ENCODE measurements at regions not wholly inside any gene's neighbourhood (a gene's known extent, or its start where the extent isn't known, plus 50 kb on each side); places are given as distances from the start of the nearest gene placed in this dataset.
"Not testable (repeated sequence)": the region's sequence is repeated elsewhere in the genome, so short reads cannot be mapped to it uniquely, and the experiment has no call there.

- no peak for ATAC-seq
- Histone ChIP-seq H3K27ac (no peak overlapping the region), H3K4me3 (no peak overlapping the region), H3K9me3 (peaks cover 0 to 37% (median 0%) of the 10 kb centered on the region in 3 donors), H3K4me1 (no peaks in the 10 kb centered on the region), H3K27me3 (no peaks in the 10 kb centered on the region), H3K36me3 (no peaks in the 10 kb centered on the region)
- 93 to 100% methylated on average over 2 to 3 of the region's 3 CpGs for WGBS, 2 donors (ENCODE audit: low coverage in 1 of 2)
- TF ChIP-seq POLR2AphosphoS5 (IDR thresholded peaks at IDR 0.05) (no peak), POLR2A (IDR thresholded peaks at IDR 0.05) (no peak), CTCF (IDR thresholded peaks at IDR 0.05) (no peak), EP300 (IDR thresholded peaks at IDR 0.05) (no peak)
Measured at GRCh38 chr4:85030156-85030555, 63.7 kb upstream of the WDFY3 start.

GRCh38 chr4:85033838-85034237, 67.3 kb upstream of the WDFY3 start:
- H3K9me3 ChIP-seq = peaks cover 0 to 35% (median 0%) of the 10 kb centered on the region in 3 donors
- H3K27me3 ChIP-seq, H3K4me1 ChIP-seq, H3K36me3 ChIP-seq, H3K4me3 ChIP-seq, ATAC-seq, H3K27ac ChIP-seq: not testable (repeated sequence)
- 87 to 97% methylated on average over 6 of the region's 6 CpGs for WGBS, 2 donors (ENCODE audit: low coverage in 1 of 2)

DNA sequence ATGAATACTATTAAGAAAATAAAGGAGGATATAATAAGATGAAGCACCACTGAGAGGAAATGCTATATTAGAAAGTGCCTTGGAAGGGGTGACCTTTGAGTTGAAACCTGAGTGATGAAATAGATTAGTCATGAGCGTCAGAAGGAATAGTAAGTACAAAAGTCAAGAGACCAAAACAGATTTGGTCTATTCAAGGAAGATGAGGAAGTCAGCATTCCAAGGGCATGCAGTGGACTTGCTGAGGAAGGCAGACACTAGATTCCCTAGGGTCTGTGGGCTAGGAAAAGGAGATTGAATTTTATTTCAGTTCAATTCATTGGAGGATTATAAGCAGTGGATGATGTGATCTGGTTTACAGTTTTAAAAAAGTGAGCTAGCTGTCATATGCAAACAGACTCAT, 73.0 kb upstream of the WDFY3 start:
- TF ChIP-seq POLR2A (IDR thresholded peaks at IDR 0.05) (no peak), POLR2AphosphoS5 (IDR thresholded peaks at IDR 0.05) (no peak)

GRCh38 chr4:85043812-85044496, 77.5 kb upstream of the WDFY3 start:
- not testable (repeated sequence) for H3K4me3 ChIP-seq, H3K27me3 ChIP-seq, H3K4me1 ChIP-seq, H3K36me3 ChIP-seq, ATAC-seq, H3K27ac ChIP-seq
- peaks cover 0 to 34% (median 0%) of the 10 kb centered on the region in 3 donors for H3K9me3 ChIP-seq
- WGBS, 2 donors (ENCODE audit: low coverage in 1 of 2) = no CpG with 5 or more reads among the region's 6 CpGs

More for the DNA sequence above, 73.0 kb upstream of the WDFY3 start:
- Histone ChIP-seq H3K27ac (no peak overlapping the region), H3K27me3 (no peaks in the 10 kb centered on the region), H3K4me1 (no peaks in the 10 kb centered on the region), H3K36me3 (no peaks in the 10 kb centered on the region), H3K9me3 (peaks cover 0 to 11% (median 0%) of the 10 kb centered on the region in 3 donors), H3K4me3 (no peak overlapping the region)
- 68 to 80% methylated on average over 1 of the region's 1 CpG for WGBS, 2 donors (ENCODE audit: low coverage in 1 of 2)
- no peak for ATAC-seq

- no peak overlapping the region for H3K27ac ChIP-seq
- no peak overlapping the region for H3K4me3 ChIP-seq
- WGBS, 2 donors (ENCODE audit: low coverage in 1 of 2) = 33 to 67% methylated on average over 1 of the region's 1 CpG
- no peak for ATAC-seq
- H3K36me3 ChIP-seq = no peaks in the 10 kb centered on the region
- peaks cover 0 to 28% (median 0%) of the 10 kb centered on the region in 3 donors for H3K9me3 ChIP-seq
- no peaks in the 10 kb centered on the region for H3K27me3 ChIP-seq
- TF ChIP-seq POLR2AphosphoS5 (IDR thresholded peaks at IDR 0.05) = no peak
- TF ChIP-seq EP300 (IDR thresholded peaks at IDR 0.05) = no peak
- TF ChIP-seq CTCF (IDR thresholded peaks at IDR 0.05) = no peak
- TF ChIP-seq POLR2A (IDR thresholded peaks at IDR 0.05) = no peak
- no peaks in the 10 kb centered on the region for H3K4me1 ChIP-seq
Measured at GRCh38 chr4:85050736-85051135, 84.2 kb upstream of the WDFY3 start.

DNA sequence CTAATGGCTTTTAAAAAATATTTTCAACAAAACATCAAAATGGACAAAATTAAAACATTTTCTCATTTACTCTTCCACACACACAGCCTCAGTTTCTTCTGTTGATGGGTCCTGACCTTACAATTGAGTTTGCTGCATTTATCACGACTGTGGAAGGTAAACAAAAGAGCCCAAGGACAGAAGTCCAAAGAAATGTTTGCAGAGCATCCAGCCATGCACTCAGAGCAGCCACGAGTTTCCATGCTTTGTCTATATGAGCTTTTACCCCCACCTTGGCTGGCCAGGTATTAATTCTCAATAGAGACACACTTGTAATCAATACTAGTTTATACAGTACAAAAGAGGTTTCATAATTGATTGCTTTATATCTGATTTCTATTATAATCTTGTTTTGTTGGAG, 85.0 kb upstream of the WDFY3 start:
- TF ChIP-seq POLR2AphosphoS5 (IDR thresholded peaks at IDR 0.05) = no peak
- TF ChIP-seq POLR2A (IDR thresholded peaks at IDR 0.05) = no peak
- no peak for TF ChIP-seq CTCF (IDR thresholded peaks at IDR 0.05)
- Histone ChIP-seq H3K4me1 (no peaks in the 10 kb centered on the region), H3K36me3 (no peaks in the 10 kb centered on the region), H3K27me3 (no peaks in the 10 kb centered on the region), H3K27ac (no peak overlapping the region), H3K9me3 (peaks cover 0 to 20% (median 0%) of the 10 kb centered on the region in 3 donors), H3K4me3 (no peak overlapping the region)
- WGBS, 2 donors (ENCODE audit: low coverage in 1 of 2) = 26 to 46% methylated on average over 2 of the region's 2 CpGs
- no peak for ATAC-seq

- WGBS, 2 donors (ENCODE audit: low coverage in 1 of 2) = 20% methylated on average over 1 of the region's 3 CpGs; no CpG with 5 or more reads in 1 of the 2 donors
- not testable (repeated sequence) for H3K36me3 ChIP-seq, ATAC-seq
Measured at GRCh38 chr4:85054925-85055324, 88.4 kb upstream of the WDFY3 start.

More at GRCh38 chr4:85054925-85055324, 88.4 kb upstream of the WDFY3 start:
- H3K4me1 ChIP-seq, H3K27ac ChIP-seq, H3K27me3 ChIP-seq, H3K4me3 ChIP-seq, H3K9me3 ChIP-seq: not testable (repeated sequence)
